ENCODE measurements at regions not wholly inside any gene's neighbourhood (a gene's known extent, or its start where the extent isn't known, plus 50 kb on each side); places are given as distances from the start of the nearest gene placed in this dataset.

DNA sequence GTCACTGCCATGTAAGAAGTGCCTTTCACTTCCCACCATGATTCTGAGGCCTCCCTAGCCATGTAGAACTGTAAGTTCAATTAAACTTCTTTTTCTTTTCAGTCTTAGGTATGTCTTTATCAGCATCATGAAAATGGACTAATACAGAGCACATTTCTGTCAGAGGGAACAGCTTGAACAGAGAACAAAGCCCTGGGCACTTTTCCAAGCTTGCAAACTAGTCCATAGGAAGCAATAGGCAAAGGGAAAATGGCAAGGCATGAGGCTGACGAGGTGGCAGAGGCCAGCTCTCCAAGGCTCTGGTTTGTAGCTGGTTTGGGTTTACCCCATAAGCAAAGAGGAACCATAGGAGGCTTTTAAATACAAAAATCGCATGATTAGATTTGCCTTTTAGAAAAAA is 185.1 kb upstream of the HDDC2 start:
- H3F3A ChIP-seq (ENCODE audit: low read length, unreplicated experiment): no peaks in the 10 kb centered on the region
- H2AFZ ChIP-seq (ENCODE audit: low read length): no peak overlapping the region
- no peaks in the 10 kb centered on the region for H3K4me1 ChIP-seq (ENCODE audit: insufficient read depth, low read length)
- H3K27me3 ChIP-seq (ENCODE audit: low read length): peaks cover 16% of the 10 kb centered on the region
- ChIA-PET POLR2A (ENCODE audit: unreplicated experiment) (no interaction called here), CTCF (no interaction called here)
- no peak overlapping the region for H3K4me3 ChIP-seq (ENCODE audit: low read length)
- ATAC-seq (no peak), DNase-seq (no peak)
- H3K9ac ChIP-seq (ENCODE audit: low read length): no peak overlapping the region
- H3K79me2 ChIP-seq (ENCODE audit: low read length): no peaks in the 10 kb centered on the region
- H3K9me3 ChIP-seq (ENCODE audit: low read length): no peaks in the 10 kb centered on the region
- no TSS peak for BruUV-seq (replicated peaks)
- intact Hi-C loops (cut with micrococcal nuclease): no loop called here
- no peaks in the 10 kb centered on the region for H3K9me2 ChIP-seq (replicated peaks; ENCODE audit: low read length)
- H3K27ac ChIP-seq (ENCODE audit: low read length): no peak overlapping the region
- H3K36me3 ChIP-seq (ENCODE audit: low read depth, low read length): no peaks in the 10 kb centered on the region
- no peak overlapping the region for H3K4me2 ChIP-seq (ENCODE audit: low read length)
- no peak for TF ChIP-seq EZH2phosphoT487 (IDR thresholded peaks at IDR 0.05; ENCODE audit: borderline replicate concordance, low read length)
- H4K20me1 ChIP-seq (ENCODE audit: low read length): no peaks in the 10 kb centered on the region

DNA sequence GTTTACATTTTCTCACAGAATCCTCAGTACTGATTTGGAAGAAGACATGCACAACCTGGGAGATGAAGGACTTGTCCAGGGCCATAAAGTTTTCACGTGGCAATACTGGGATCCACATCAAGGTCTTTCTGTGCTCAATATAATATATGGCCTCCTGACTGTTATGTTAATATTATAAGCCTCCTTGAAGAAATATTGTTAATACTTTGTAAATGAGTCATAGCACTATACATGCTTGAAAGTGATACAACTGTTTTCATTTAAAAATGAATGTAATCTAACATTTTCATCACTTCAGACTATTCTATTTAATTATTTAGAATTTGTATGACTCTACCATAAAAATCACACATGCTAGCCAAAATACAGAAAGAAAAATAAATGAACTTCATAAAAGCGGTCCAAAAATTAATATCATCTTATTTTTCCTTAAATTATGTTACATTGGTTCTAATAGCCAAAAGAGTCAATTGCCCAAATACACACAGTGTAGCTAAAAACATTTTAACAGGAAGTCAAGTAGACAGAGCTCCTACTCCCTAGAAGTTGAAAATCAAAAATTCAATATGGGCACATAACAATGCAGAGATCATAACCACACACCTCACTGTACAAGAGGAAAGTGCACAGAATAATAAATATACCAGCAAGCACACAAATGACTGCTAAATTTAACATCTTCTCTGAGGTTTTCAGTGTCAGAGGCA is 188.0 kb upstream of the HDDC2 start:
- DNase-seq (no peak), ATAC-seq (no peak)
- H3K4me2 ChIP-seq (ENCODE audit: low read length): no peak overlapping the region
- ChIA-PET POLR2A (ENCODE audit: unreplicated experiment) (no interaction called here), CTCF (no interaction called here)
- no peaks in the 10 kb centered on the region for H3K79me2 ChIP-seq (ENCODE audit: low read length)
- no TSS peak for BruUV-seq (replicated peaks)
- peaks cover 36% of the 10 kb centered on the region for H3K27me3 ChIP-seq (ENCODE audit: low read length)
- H3K9me2 ChIP-seq (replicated peaks; ENCODE audit: low read length): no peaks in the 10 kb centered on the region
- no peaks in the 10 kb centered on the region for H3F3A ChIP-seq (ENCODE audit: low read length, unreplicated experiment)
- no peak overlapping the region for H2AFZ ChIP-seq (ENCODE audit: low read length)
- H3K27ac ChIP-seq (ENCODE audit: low read length): no peak overlapping the region
- H3K4me1 ChIP-seq (ENCODE audit: insufficient read depth, low read length): no peaks in the 10 kb centered on the region
- no peaks in the 10 kb centered on the region for H3K36me3 ChIP-seq (ENCODE audit: low read depth, low read length)
- intact Hi-C loops (cut with micrococcal nuclease): no loop called here
- H4K20me1 ChIP-seq (ENCODE audit: low read length): no peaks in the 10 kb centered on the region
- no peaks in the 10 kb centered on the region for H3K9me3 ChIP-seq (ENCODE audit: low read length)
- H3K9ac ChIP-seq (ENCODE audit: low read length): no peak overlapping the region
- TF ChIP-seq EZH2phosphoT487 (IDR thresholded peaks at IDR 0.05; ENCODE audit: borderline replicate concordance, low read length) (no peak), EZH2 (IDR thresholded peaks at IDR 0.05; ENCODE audit: low read length, unreplicated experiment) (no peak)
- TF ChIP-seq, protein P1, sequence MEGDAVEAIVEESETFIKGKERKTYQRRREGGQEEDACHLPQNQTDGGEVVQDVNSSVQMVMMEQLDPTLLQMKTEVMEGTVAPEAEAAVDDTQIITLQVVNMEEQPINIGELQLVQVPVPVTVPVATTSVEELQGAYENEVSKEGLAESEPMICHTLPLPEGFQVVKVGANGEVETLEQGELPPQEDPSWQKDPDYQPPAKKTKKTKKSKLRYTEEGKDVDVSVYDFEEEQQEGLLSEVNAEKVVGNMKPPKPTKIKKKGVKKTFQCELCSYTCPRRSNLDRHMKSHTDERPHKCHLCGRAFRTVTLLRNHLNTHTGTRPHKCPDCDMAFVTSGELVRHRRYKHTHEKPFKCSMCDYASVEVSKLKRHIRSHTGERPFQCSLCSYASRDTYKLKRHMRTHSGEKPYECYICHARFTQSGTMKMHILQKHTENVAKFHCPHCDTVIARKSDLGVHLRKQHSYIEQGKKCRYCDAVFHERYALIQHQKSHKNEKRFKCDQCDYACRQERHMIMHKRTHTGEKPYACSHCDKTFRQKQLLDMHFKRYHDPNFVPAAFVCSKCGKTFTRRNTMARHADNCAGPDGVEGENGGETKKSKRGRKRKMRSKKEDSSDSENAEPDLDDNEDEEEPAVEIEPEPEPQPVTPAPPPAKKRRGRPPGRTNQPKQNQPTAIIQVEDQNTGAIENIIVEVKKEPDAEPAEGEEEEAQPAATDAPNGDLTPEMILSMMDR (conservative IDR thresholded peaks at IDR 0.05; ENCODE audit: low read depth, low read length): no peak
- no peak overlapping the region for H3K4me3 ChIP-seq (ENCODE audit: low read length)

DNA sequence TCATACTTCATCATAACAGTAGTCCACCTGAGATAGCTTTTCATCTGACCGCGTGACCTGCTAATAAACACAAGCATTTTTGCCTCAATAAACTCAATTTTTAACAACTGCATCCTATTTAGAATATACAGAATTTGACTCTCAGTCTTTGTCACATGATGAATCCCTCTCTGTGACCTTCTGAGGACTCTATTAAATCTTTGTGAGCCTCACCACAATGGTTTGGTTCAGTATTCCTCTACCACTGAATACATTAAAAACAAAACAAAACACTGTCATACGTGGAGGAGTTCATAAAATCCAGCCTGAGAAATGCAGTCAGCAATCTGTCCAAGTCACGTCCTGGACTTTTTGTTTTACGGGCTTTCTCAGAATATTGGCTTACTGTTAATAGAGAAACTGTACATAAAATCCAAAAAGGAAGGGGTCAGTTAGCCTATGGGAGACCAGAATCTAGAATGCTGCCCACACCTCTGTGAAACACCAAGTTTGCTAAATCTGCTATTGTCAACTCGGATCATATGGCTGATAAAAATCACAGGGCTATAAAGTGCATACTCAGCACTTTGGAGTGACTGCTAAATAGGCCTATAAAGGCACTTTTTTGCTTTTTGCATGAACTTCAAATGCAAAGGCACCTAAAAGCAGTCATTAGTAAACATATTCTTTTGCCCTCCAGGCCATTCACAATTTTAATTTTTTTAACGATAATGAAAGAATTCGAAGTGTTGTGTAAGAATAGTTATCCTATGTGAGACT is 190.3 kb upstream of the HDDC2 start:
- CTCF ChIA-PET: no interaction called here

More for the DNA sequence above, 190.3 kb upstream of the HDDC2 start:
- Histone ChIP-seq H3F3A (ENCODE audit: low read length, unreplicated experiment) (no peaks in the 10 kb centered on the region), H3K9ac (ENCODE audit: low read length) (no peak overlapping the region), H3K27ac (ENCODE audit: low read length) (no peak overlapping the region), H2AFZ (ENCODE audit: low read length) (no peak overlapping the region), H3K4me3 (ENCODE audit: low read length) (no peak overlapping the region), H3K4me1 (ENCODE audit: insufficient read depth, low read length) (no peaks in the 10 kb centered on the region), H3K9me3 (ENCODE audit: low read length) (no peaks in the 10 kb centered on the region), H3K79me2 (ENCODE audit: low read length) (no peaks in the 10 kb centered on the region), H4K20me1 (ENCODE audit: low read length) (no peaks in the 10 kb centered on the region), H3K9me2 (replicated peaks; ENCODE audit: low read length) (no peaks in the 10 kb centered on the region), H3K27me3 (ENCODE audit: low read length) (peaks cover 40% of the 10 kb centered on the region), H3K36me3 (ENCODE audit: low read depth, low read length) (no peaks in the 10 kb centered on the region), H3K4me2 (ENCODE audit: low read length) (no peak overlapping the region)
- TF ChIP-seq EZH2 (IDR thresholded peaks at IDR 0.05; ENCODE audit: low read length, unreplicated experiment) (no peak), EZH2phosphoT487 (IDR thresholded peaks at IDR 0.05; ENCODE audit: borderline replicate concordance, low read length) (no peak)
- TF ChIP-seq, protein P1 (conservative IDR thresholded peaks at IDR 0.05; ENCODE audit: low read depth, low read length): no peak
- intact Hi-C loops (cut with micrococcal nuclease): no loop called here
- ATAC-seq: no peak
- POLR2A ChIA-PET (ENCODE audit: unreplicated experiment): no interaction called here
- BruUV-seq (replicated peaks): no TSS peak
- DNase-seq: no peak

Data from PC-3 (cell line).